Prostate gland (tissue), 2 donors: ENCODE measurements at regions not wholly inside any gene's neighbourhood (a gene's known extent, or its start where the extent isn't known, plus 50 kb on each side); places are given as distances from the start of the nearest gene placed in this dataset.
"Not testable (repeated sequence)": the region's sequence is repeated elsewhere in the genome, so short reads cannot be mapped to it uniquely, and the experiment has no call there.

Experiments
- CTCF ChIP-seq, 4 experiments: fragments of 200-600 bp in 2 of 4; fragments of 450-650 bp in 2 of 4; sonication (generic) in 2 of 4; IDR thresholded peaks; 1 replicate in 3 of 4; 2 replicates in 1 of 4; pipeline ENCODE4 v1.5.1; 2016 to 2019; ENCODE audit warnings: antibody characterized with exemption in 4 of 4, mild to moderate bottlenecking in 2 of 4, moderate library complexity in 2 of 4
- POLR2A ChIP-seq: fragments of 450-650 bp; IDR thresholded peaks from one replicate; pipeline ENCODE4 v1.6.1; 2016; ENCODE audit warnings: antibody characterized with exemption, mild to moderate bottlenecking
- POLR2AphosphoS5 ChIP-seq: sonication (generic); formaldehyde crosslinking; IDR thresholded peaks from one replicate; pipeline ENCODE4 v1.6.1; 2017; ENCODE audit warnings: antibody characterized with exemption

- not testable (repeated sequence) for TF ChIP-seq CTCF (IDR thresholded peaks at IDR 0.05); POLR2A; POLR2AphosphoS5
These were observed 383.5 kb upstream of the RUNX1 start for GRCh38 chr21:35432601-35433000.
